HCT116 (cell line): ENCODE measurements at regions not wholly inside any gene's neighbourhood (a gene's known extent, or its start where the extent isn't known, plus 50 kb on each side); places are given as distances from the start of the nearest gene placed in this dataset.

ENCODE experiments used
- ATAC-seq: fragments of 200-7000 bp; cut with Tn5 transposase; 2 replicates; pipeline ENCODE4 v1.9.1; 2020; ENCODE audit warnings: mild to moderate bottlenecking, moderate library complexity
- BruUV-seq: library from RNA; stranded (reverse); fragments of 400-500 nt; replicated peaks from 2 replicates; lab custom pipeline; 2021; lab: Mats Ljungman, UMichigan
- CTCF ChIA-PET: fragments of 300-600 bp; sonication (Branson Sonifier 250); formaldehyde crosslinking; loops from one replicate; lab custom pipeline; 2021; ENCODE audit warnings: antibody characterized with exemption; lab: Charles Lee
- POLR2A ChIA-PET: fragments of 300-600, 350-600 bp; sonication (Branson Sonifier 250); formaldehyde crosslinking; loops from one replicate; lab custom pipeline; 2021; ENCODE audit warnings: antibody characterized with exemption; lab: Charles Lee
- RAD21 ChIA-PET, 2 experiments: fragments of 300-600 bp; sonication (Branson Sonifier 250); formaldehyde crosslinking; loops; one replicate each; lab custom pipeline; 2023; ENCODE audit warnings: low total read pairs in 2 of 2; ENCODE audit not compliant: uncharacterized antibody in 2 of 2, unreplicated experiment in 2 of 2, low non-redundant PET in 1 of 2; lab: Charles Lee
- DNase-seq: peaks from one replicate; pipeline ENCODE4 v3.0.0-alpha.2; 2010; ENCODE audit warnings: low read depth, low spot score
- H2AFZ ChIP-seq: fragments of 200-600 bp; shearing (Covaris generic), sonication (generic); 2 replicates; pipeline ENCODE4 v1.6.1; 2017; ENCODE audit warnings: low read depth, mixed run types, mixed read lengths, antibody characterized with exemption, low read length; ENCODE audit not compliant: poor library complexity, severe bottlenecking
- H3K27ac ChIP-seq: 2 replicates; pipeline ENCODE4 v1.5.1; 2012; ENCODE audit warnings: low read depth, low read length
- H3K27me3 ChIP-seq: fragments of 200-600 bp; sonication (generic); 2 replicates; pipeline ENCODE4 v1.6.1; 2016; ENCODE audit warnings: mixed run types, low read length, mixed read lengths; ENCODE audit not compliant: insufficient read depth
- H3K36me3 ChIP-seq, 2 experiments: fragments of 200-500 bp in 1 of 2; fragments of 200-600 bp in 1 of 2; sonication (Bioruptor generic) in 1 of 2; sonication (generic) in 1 of 2; 2 replicates each; pipeline versions ENCODE4 v1.5.1 to v1.6.1; 2014 to 2016; ENCODE audit warnings: low read length in 2 of 2, inconsistent platforms in 1 of 2, mixed read lengths in 1 of 2, mixed run types in 1 of 2; ENCODE audit not compliant: insufficient read depth in 2 of 2, control insufficient read depth in 1 of 2
- H3K4me1 ChIP-seq, 2 experiments: fragments of 200-600 bp in 1 of 2; sonication (generic) in 1 of 2; 2 replicates each; pipeline versions ENCODE4 v1.5.1 to v1.6.1; 2012 to 2017; ENCODE audit warnings: low read length in 2 of 2, inconsistent platforms in 1 of 2, mild to moderate bottlenecking in 1 of 2, mixed read lengths in 1 of 2, mixed run types in 1 of 2, moderate library complexity in 1 of 2; ENCODE audit not compliant: insufficient read depth in 2 of 2, control insufficient read depth in 1 of 2
- H3K4me2 ChIP-seq: fragments of 200-600 bp; sonication (generic); 2 replicates; pipeline ENCODE4 v1.6.1; 2017; ENCODE audit warnings: mixed run types, low read length, mixed read lengths
- H3K4me3 ChIP-seq, 2 experiments: fragments of 200-600 bp in 1 of 2; sonication (generic) in 1 of 2; replicated peaks in 1 of 2; 2 replicates each; pipeline ENCODE4 v1.5.1; 2011 to 2016; ENCODE audit warnings: low read length in 2 of 2, control low read depth in 1 of 2, low read depth in 1 of 2, mild to moderate bottlenecking in 1 of 2, mixed read lengths in 1 of 2, mixed run types in 1 of 2
- H3K79me2 ChIP-seq: fragments of 200-600 bp; sonication (generic); 2 replicates; pipeline ENCODE4 v1.6.1; 2017; ENCODE audit warnings: mild to moderate bottlenecking, mixed run types, low read length, moderate library complexity, mixed read lengths; ENCODE audit not compliant: insufficient read depth
- H3K9ac ChIP-seq: fragments of 200-600 bp; sonication (generic); 2 replicates; pipeline ENCODE4 v1.6.1; 2016; ENCODE audit warnings: low read length, mixed read lengths
- H3K9me2 ChIP-seq: fragments of 200-600 bp; sonication (generic), shearing (Covaris generic); 2 replicates; pipeline ENCODE4 v1.6.1; 2017; ENCODE audit warnings: mixed run types, mild to moderate bottlenecking, moderate library complexity; ENCODE audit not compliant: insufficient read depth
- H3K9me3 ChIP-seq, 2 experiments: fragments of 200-500 bp in 1 of 2; fragments of 200-600 bp in 1 of 2; sonication (Bioruptor generic) in 1 of 2; sonication (generic) in 1 of 2; 2 replicates each; pipeline ENCODE4 v1.6.1; 2014 to 2017; ENCODE audit warnings: low read length in 2 of 2, mixed read lengths in 2 of 2, inconsistent platforms in 1 of 2, low read depth in 1 of 2, mild to moderate bottlenecking in 1 of 2, mixed run types in 1 of 2, moderate library complexity in 1 of 2; ENCODE audit not compliant: control insufficient read depth in 1 of 2, insufficient read depth in 1 of 2
- H4K20me1 ChIP-seq: fragments of 200-600 bp; sonication (generic), shearing (Covaris generic); 2 replicates; pipeline ENCODE4 v1.6.1; 2017; ENCODE audit warnings: mixed run types, mild to moderate bottlenecking, moderate library complexity; ENCODE audit not compliant: insufficient read depth
- ATF3 ChIP-seq: IDR thresholded peaks from 2 replicates; pipeline ENCODE4 v1.6.1; 2012
- CEBPB ChIP-seq: IDR thresholded peaks from 2 replicates; pipeline ENCODE4 v1.6.1; 2012; ENCODE audit warnings: low read depth
- EGR1 ChIP-seq: IDR thresholded peaks from 2 replicates; pipeline ENCODE4 v1.6.1; 2012; ENCODE audit warnings: low read depth
- ELF1 ChIP-seq: IDR thresholded peaks from 2 replicates; pipeline ENCODE4 v1.6.1; 2012; ENCODE audit warnings: low read depth, borderline replicate concordance
- EZH2 ChIP-seq: fragments of 200-600 bp; sonication (generic); IDR thresholded peaks from 2 replicates; pipeline ENCODE4 v1.6.1; 2017; ENCODE audit warnings: antibody characterized with exemption, mixed run types
- EZH2phosphoT487 ChIP-seq: fragments of 200-600 bp; IDR thresholded peaks from 2 replicates; pipeline ENCODE4 v1.6.1; 2018; ENCODE audit warnings: antibody characterized with exemption, borderline replicate concordance
- FOSL1 ChIP-seq: IDR thresholded peaks from 2 replicates; pipeline ENCODE4 v1.6.1; 2012; ENCODE audit warnings: low read depth
- POLR2AphosphoS5 ChIP-seq: IDR thresholded peaks from 2 replicates; pipeline ENCODE4 v1.6.1; 2011; ENCODE audit warnings: mild to moderate bottlenecking, low read depth, low read length, moderate library complexity
- RAD21 ChIP-seq: IDR thresholded peaks from 2 replicates; pipeline ENCODE4 v1.6.1; 2012; ENCODE audit warnings: low read depth, mild to moderate bottlenecking
- SIN3A ChIP-seq: IDR thresholded peaks from 2 replicates; pipeline ENCODE4 v1.6.1; 2012; ENCODE audit warnings: low read depth
- SP1 ChIP-seq: IDR thresholded peaks from 2 replicates; pipeline ENCODE4 v1.6.1; 2012; ENCODE audit warnings: low read depth
- SRF ChIP-seq: IDR thresholded peaks from 2 replicates; pipeline ENCODE4 v1.6.1; 2012; ENCODE audit warnings: low read depth
- TCF7L2 ChIP-seq: IDR thresholded peaks from 2 replicates; pipeline ENCODE4 v1.7.0; 2011; ENCODE audit warnings: borderline replicate concordance, inconsistent platforms; ENCODE audit not compliant: insufficient read depth, insufficient read length; ENCODE audit errors: extremely low read depth
- YY1 ChIP-seq: IDR thresholded peaks from 2 replicates; pipeline ENCODE4 v1.6.1; 2011; ENCODE audit warnings: low read length, low read depth, moderate library complexity, mild to moderate bottlenecking; ENCODE audit not compliant: insufficient replicate concordance; ENCODE audit errors: extremely low read depth
- ZFX ChIP-seq: fragments of 450-650 bp; IDR thresholded peaks from 2 replicates; pipeline ENCODE4 v1.6.1; 2017
- ZNF274 ChIP-seq: fragments of 200-500 bp; sonication (Bioruptor generic); IDR thresholded peaks from 2 replicates; pipeline ENCODE4 v1.6.1; 2014; ENCODE audit warnings: mild to moderate bottlenecking, low read depth, low read length, inconsistent platforms
- intact Hi-C: fragments of 100-400 bp; cut with micrococcal nuclease; formaldehyde crosslinking; loops from 2 replicates; pipeline ENCODE4 v1.10.0; 2022
- TF ChIP-seq, protein P1 (sequence below), 3 experiments: fragments of 200-600 bp in 1 of 3; sonication (generic) in 1 of 3; IDR thresholded peaks in 2 of 3; conservative IDR thresholded peaks in 1 of 3; 2 replicates each; pipeline ENCODE4 v1.5.1; 2012 to 2017; ENCODE audit warnings: low read depth in 2 of 3, low read length in 2 of 3, antibody characterized with exemption in 1 of 3, borderline replicate concordance in 1 of 3, control low read depth in 1 of 3, mild to moderate bottlenecking in 1 of 3, mixed read lengths in 1 of 3, mixed run types in 1 of 3, moderate library complexity in 1 of 3; ENCODE audit not compliant: insufficient read depth in 1 of 3
- TF ChIP-seq, protein P2 (sequence below): IDR thresholded peaks from 2 replicates; pipeline ENCODE4 v1.6.1; 2011; ENCODE audit warnings: mild to moderate bottlenecking, low read length, moderate library complexity; ENCODE audit not compliant: insufficient replicate concordance; ENCODE audit errors: extremely low read depth

DNA sequence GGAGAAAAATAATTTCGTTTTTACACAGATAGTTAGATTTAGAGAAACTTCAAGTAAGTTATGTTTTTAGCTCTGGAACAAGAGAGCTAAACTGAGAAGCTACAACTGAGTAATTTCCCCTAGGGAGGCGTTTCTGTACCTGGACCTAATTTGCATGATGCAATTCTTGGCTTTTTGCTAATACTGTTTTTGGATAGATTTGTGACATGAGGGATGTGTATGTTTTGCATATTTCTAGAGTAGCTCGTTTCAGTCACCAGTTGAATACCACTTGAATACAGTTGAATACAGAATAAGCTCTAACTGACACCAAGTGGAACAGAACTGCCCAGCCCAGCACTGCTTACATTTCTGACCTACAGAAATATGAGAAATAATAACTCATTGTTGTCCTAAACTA, 1227.9 kb upstream of the SPRY2 start:
- POLR2A ChIA-PET: no interaction called here
- no peak overlapping the region for H3K27ac ChIP-seq
- no peaks in the 10 kb centered on the region for H4K20me1 ChIP-seq
- no peaks in the 10 kb centered on the region for H3K4me1 ChIP-seq
- DNase-seq: no peak
- H3K4me2 ChIP-seq: no peak overlapping the region
- CTCF ChIA-PET: no interaction called here
- no peaks in the 10 kb centered on the region for H3K27me3 ChIP-seq
- no peaks in the 10 kb centered on the region for H3K79me2 ChIP-seq
- intact Hi-C loops: no loop called here
- RAD21 ChIA-PET: no interaction called here
- no TSS peak for BruUV-seq
- no peaks in the 10 kb centered on the region for H3K9me2 ChIP-seq
- no peak overlapping the region for H2AFZ ChIP-seq
- H3K4me3 ChIP-seq: no peak overlapping the region
- H3K9me3 ChIP-seq: no peaks in the 10 kb centered on the region
- no peak for ATAC-seq
- no peak overlapping the region for H3K9ac ChIP-seq
- TF ChIP-seq YY1 (no peak), RAD21 (no peak), SIN3A (no peak), CEBPB (no peak), EZH2phosphoT487 (no peak), POLR2AphosphoS5 (no peak), TCF7L2 (no peak), SP1 (no peak), SRF (no peak), ZNF274 (no peak), EGR1 (no peak), ATF3 (no peak), ZFX (no peak), EZH2 (no peak), FOSL1 (no peak), ELF1 (no peak)
- TF ChIP-seq, protein P1, sequence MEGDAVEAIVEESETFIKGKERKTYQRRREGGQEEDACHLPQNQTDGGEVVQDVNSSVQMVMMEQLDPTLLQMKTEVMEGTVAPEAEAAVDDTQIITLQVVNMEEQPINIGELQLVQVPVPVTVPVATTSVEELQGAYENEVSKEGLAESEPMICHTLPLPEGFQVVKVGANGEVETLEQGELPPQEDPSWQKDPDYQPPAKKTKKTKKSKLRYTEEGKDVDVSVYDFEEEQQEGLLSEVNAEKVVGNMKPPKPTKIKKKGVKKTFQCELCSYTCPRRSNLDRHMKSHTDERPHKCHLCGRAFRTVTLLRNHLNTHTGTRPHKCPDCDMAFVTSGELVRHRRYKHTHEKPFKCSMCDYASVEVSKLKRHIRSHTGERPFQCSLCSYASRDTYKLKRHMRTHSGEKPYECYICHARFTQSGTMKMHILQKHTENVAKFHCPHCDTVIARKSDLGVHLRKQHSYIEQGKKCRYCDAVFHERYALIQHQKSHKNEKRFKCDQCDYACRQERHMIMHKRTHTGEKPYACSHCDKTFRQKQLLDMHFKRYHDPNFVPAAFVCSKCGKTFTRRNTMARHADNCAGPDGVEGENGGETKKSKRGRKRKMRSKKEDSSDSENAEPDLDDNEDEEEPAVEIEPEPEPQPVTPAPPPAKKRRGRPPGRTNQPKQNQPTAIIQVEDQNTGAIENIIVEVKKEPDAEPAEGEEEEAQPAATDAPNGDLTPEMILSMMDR (IDR thresholded peaks at IDR 0.05 in 2 of 3, conservative IDR thresholded peaks at IDR 0.05 in 1 of 3; ENCODE audit: borderline replicate concordance in 1 of 3, insufficient read depth in 1 of 3, low read depth in 2 of 3, low read length in 2 of 3): no peak
- TF ChIP-seq, protein P2, sequence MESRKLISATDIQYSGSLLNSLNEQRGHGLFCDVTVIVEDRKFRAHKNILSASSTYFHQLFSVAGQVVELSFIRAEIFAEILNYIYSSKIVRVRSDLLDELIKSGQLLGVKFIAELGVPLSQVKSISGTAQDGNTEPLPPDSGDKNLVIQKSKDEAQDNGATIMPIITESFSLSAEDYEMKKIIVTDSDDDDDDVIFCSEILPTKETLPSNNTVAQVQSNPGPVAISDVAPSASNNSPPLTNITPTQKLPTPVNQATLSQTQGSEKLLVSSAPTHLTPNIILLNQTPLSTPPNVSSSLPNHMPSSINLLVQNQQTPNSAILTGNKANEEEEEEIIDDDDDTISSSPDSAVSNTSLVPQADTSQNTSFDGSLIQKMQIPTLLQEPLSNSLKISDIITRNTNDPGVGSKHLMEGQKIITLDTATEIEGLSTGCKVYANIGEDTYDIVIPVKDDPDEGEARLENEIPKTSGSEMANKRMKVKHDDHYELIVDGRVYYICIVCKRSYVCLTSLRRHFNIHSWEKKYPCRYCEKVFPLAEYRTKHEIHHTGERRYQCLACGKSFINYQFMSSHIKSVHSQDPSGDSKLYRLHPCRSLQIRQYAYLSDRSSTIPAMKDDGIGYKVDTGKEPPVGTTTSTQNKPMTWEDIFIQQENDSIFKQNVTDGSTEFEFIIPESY: no peak
- TF ChIP-seq, all 23 proteins: peak for 0
- no peaks in the 10 kb centered on the region for H3K36me3 ChIP-seq
